ENCODE measurements at regions not wholly inside any gene's neighbourhood (a gene's known extent, or its start where the extent isn't known, plus 50 kb on each side); places are given as distances from the start of the nearest gene placed in this dataset.

DNA sequence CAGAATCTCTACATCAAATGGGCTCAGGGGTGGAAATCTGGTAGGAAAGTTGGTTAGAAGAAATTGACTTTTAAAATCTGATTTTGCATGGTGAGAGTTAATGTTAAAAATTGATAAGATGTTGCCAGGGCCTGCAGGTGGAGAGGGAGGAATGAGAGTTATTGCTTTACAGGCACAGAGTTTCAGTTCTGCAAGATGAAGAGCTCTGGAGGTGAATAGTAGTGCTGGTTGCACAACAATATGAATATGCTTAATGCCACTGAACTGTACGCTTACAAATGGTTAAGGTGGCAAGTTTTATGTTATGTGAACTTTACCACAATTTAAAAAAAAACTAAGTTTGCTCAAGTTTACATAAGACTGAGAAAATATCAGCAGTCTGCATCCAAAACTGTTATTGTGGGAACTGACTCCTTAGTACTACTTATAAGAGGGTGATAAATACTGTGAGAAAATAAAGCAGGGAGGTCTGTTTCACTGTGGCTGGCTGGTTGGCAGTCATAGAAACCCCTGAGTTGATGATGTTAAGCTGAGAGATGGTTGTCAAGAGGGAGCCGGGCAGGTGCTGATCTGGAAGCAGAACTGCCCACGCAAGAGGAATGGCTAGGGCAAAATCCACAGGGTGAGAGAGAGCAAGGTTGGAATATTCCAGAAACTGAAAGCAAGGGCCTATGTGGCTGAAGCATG, 144.9 kb downstream of the EDEM1 start (continued):
- TF ChIP-seq, protein P1, sequence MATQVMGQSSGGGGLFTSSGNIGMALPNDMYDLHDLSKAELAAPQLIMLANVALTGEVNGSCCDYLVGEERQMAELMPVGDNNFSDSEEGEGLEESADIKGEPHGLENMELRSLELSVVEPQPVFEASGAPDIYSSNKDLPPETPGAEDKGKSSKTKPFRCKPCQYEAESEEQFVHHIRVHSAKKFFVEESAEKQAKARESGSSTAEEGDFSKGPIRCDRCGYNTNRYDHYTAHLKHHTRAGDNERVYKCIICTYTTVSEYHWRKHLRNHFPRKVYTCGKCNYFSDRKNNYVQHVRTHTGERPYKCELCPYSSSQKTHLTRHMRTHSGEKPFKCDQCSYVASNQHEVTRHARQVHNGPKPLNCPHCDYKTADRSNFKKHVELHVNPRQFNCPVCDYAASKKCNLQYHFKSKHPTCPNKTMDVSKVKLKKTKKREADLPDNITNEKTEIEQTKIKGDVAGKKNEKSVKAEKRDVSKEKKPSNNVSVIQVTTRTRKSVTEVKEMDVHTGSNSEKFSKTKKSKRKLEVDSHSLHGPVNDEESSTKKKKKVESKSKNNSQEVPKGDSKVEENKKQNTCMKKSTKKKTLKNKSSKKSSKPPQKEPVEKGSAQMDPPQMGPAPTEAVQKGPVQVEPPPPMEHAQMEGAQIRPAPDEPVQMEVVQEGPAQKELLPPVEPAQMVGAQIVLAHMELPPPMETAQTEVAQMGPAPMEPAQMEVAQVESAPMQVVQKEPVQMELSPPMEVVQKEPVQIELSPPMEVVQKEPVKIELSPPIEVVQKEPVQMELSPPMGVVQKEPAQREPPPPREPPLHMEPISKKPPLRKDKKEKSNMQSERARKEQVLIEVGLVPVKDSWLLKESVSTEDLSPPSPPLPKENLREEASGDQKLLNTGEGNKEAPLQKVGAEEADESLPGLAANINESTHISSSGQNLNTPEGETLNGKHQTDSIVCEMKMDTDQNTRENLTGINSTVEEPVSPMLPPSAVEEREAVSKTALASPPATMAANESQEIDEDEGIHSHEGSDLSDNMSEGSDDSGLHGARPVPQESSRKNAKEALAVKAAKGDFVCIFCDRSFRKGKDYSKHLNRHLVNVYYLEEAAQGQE (IDR thresholded peaks at IDR 0.05; ENCODE audit: borderline replicate concordance), result no peak
- TF ChIP-seq, protein P1 (CRISPR knock-in tag; IDR thresholded peaks at IDR 0.05; ENCODE audit: low read depth), result no peak
- TF ChIP-seq ZNF444 (CRISPR knock-in tag; IDR thresholded peaks at IDR 0.05), result no peak
- TF ChIP-seq STAT5A (IDR thresholded peaks at IDR 0.05; ENCODE audit: borderline replicate concordance, low read length), result no peak
- TF ChIP-seq FOXJ3 (CRISPR knock-in tag; IDR thresholded peaks at IDR 0.05), result no peak
- TF ChIP-seq, protein P2, sequence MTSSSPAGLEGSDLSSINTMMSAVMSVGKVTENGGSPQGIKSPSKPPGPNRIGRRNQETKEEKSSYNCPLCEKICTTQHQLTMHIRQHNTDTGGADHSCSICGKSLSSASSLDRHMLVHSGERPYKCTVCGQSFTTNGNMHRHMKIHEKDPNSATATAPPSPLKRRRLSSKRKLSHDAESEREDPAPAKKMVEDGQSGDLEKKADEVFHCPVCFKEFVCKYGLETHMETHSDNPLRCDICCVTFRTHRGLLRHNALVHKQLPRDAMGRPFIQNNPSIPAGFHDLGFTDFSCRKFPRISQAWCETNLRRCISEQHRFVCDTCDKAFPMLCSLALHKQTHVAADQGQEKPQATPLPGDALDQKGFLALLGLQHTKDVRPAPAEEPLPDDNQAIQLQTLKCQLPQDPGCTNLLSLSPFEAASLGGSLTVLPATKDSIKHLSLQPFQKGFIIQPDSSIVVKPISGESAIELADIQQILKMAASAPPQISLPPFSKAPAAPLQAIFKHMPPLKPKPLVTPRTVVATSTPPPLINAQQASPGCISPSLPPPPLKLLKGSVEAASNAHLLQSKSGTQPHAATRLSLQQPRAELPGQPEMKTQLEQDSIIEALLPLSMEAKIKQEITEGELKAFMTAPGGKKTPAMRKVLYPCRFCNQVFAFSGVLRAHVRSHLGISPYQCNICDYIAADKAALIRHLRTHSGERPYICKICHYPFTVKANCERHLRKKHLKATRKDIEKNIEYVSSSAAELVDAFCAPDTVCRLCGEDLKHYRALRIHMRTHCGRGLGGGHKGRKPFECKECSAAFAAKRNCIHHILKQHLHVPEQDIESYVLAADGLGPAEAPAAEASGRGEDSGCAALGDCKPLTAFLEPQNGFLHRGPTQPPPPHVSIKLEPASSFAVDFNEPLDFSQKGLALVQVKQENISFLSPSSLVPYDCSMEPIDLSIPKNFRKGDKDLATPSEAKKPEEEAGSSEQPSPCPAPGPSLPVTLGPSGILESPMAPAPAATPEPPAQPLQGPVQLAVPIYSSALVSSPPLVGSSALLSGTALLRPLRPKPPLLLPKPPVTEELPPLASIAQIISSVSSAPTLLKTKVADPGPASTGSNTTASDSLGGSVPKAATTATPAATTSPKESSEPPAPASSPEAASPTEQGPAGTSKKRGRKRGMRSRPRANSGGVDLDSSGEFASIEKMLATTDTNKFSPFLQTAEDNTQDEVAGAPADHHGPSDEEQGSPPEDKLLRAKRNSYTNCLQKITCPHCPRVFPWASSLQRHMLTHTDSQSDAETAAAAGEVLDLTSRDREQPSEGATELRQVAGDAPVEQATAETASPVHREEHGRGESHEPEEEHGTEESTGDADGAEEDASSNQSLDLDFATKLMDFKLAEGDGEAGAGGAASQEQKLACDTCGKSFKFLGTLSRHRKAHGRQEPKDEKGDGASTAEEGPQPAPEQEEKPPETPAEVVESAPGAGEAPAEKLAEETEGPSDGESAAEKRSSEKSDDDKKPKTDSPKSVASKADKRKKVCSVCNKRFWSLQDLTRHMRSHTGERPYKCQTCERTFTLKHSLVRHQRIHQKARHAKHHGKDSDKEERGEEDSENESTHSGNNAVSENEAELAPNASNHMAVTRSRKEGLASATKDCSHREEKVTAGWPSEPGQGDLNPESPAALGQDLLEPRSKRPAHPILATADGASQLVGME (CRISPR knock-in tag; IDR thresholded peaks at IDR 0.05), result no peak
- no peak for TF ChIP-seq WHSC1 (IDR thresholded peaks at IDR 0.05; ENCODE audit: low read length)
